ENCODE measurements at regions not wholly inside any gene's neighbourhood (a gene's known extent, or its start where the extent isn't known, plus 50 kb on each side); places are given as distances from the start of the nearest gene placed in this dataset.
"Not testable (repeated sequence)": the region's sequence is repeated elsewhere in the genome, so short reads cannot be mapped to it uniquely, and the experiment has no call there.

DNA sequence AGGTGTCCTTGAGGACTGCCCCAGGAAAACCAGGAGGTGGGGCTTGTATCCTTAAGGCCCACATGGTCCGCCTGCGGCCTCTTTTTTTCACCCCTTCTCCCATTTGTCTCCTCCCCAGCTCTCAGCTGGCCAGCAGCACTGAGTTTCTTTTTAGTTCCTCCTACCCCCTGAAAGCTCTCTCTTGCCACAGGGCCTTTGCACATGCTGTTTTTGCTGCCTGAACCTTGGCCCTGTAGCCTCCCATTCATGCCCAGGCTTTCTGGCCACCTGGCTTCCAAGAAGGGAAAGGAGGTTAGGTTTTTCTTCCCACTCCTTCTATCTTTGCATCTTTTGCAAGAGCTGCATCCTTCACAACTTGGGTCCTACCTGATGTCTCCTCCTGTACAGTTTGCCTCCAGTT is 358.1 kb downstream of the VRK1 start:
- DNase-seq, result no peak

GRCh38 chr14:97155814-97156213 is 358.6 kb downstream of the VRK1 start:
- DNase-seq, result no peak

GRCh38 chr14:97156705-97157104 is 359.5 kb downstream of the VRK1 start:
- DNase-seq, result no peak

GRCh38 chr14:97158102-97158501 is 360.9 kb downstream of the VRK1 start:
- no peak for DNase-seq

GRCh38 chr14:97159124-97159523 is 361.9 kb downstream of the VRK1 start:
- no peak for DNase-seq

GRCh38 chr14:97162621-97163020 is 365.4 kb downstream of the VRK1 start:
- no peak for DNase-seq

GRCh38 chr14:97164021-97164420 is 366.8 kb downstream of the VRK1 start:
- DNase-seq, result peak; percentile 8

DNA sequence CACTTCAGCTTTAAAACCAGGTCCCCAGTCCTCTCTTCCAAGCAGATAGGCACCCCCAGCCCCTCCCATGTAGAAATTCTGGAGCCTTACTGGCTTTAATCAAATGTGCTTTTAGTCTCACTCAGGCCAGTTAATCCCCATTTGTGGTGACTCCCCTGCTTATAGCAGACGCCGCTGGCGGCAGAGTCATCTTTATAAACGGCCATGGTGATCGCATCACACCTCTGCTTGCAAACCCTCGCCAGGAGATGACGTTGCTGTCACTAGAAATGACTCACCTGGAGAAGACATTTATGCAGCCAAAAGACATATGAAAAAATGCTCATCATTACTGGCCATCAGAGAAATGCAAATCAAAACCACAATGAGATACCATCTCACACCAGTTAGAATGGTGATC is 369.3 kb downstream of the VRK1 start:
- no peak for DNase-seq

GRCh38 chr14:97167577-97167976 is 370.4 kb downstream of the VRK1 start:
- DNase-seq, result not testable (repeated sequence)

- DNase-seq, result no peak
Observed at GRCh38 chr14:97172644-97173043, 375.5 kb downstream of the VRK1 start.

DNA sequence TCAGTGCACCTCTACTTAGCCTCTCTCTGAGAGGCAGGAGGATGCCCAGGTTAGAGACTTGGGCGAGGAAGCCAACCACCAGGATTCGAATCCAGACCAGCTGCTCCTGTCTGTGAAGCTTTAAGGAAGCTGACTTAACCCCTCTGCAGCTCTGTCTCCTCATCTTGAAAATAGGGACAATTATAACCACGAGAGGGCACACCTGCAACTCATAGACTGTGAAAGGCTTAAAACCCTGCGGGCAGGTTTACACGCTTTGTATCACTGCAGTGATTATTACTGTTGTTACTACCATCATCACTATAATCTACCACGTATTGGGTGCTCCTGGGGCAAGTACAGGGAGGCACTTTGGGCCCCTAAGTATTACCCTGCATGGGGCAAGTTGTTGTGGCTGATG is 379.8 kb downstream of the VRK1 start:
- DNase-seq, result peak; percentile 22

GRCh38 chr14:97177635-97178034 is 380.5 kb downstream of the VRK1 start:
- DNase-seq, result no peak

DNA sequence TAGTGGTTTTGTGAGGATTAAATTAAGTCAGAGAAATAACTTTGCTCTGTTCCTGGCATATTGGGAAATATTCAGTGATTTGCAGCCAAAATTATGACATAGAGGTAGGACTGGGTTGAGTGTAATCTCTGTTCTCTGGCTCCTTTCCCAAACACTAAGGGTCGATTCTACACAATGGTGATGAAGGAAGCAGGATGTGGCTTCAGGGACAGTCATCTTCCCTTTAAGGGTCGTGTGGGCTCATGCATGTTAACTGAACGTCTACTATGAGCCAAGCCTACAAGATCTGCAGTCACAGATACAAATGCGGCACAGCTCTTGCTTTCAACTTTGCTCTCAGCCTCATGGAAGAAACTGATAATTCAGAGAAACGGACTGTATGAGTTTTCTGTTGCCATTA is 381.6 kb downstream of the VRK1 start:
- DNase-seq, result no peak

DNA sequence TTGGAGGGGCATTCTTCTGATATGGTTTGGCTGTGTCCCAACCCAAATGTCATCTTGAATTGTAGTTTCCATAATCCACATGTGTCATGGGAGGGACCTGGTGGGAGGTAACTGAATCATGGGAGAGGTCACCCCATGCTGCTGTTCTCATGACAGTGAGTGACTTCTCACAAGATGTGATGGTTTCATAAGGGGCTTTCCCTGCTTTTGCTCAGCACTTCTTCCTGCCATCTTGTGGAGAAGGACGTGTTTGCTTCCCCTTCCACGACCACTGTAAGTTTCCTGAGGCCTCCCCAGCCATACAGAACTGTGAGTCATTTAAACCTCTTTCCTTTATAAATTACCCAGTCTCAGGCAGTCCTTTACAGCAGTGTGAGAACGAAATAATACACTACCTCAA is 382.4 kb downstream of the VRK1 start:
- no peak for DNase-seq

DNA sequence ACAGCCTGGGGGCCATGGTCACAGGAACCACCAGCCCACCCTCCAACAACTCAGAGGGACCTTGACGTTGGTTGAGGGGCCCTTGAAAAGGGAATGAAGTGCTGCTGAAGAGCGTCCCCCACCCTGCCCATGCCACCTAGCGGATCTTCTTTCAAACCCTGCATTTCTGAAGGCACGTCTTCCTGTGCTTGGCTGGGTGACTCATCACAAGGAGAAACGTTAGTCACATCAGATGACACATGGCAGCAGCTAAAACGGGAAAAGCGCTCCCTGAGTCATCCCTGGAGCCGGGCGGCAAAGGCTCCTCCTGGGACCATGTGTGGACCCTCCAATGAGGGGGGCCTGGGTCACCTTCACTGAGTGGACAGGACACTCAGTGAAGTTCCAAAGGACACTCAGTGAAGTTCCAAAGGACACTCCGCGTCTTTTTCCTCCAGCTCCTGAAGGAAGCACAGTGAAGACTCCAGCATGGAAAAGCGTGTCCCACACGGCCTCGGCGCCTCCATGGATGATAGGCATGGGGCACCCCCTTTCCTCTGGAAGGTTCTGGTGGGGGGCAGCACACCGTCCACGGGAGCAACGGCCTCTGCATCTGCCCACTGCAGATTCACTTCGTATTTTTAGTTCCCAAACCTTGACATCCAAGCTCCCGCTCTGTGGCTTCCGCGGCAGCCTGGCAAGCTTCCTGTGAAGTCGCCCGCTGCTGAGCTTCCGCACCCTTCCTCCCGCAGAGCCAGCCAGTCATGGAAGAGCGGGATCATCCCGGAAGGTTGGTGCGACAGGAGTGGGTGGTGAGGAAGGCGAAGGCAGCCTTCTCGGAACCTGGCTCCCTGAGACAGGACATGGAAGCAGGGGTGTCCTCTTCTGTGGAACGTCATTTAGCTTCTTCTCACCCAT is 383.4 kb downstream of the VRK1 start:
- DNase-seq, result no peak

- DNase-seq, result peak; percentile 43
Observed at GRCh38 chr14:97185186-97185585, 388.0 kb downstream of the VRK1 start.

DNA sequence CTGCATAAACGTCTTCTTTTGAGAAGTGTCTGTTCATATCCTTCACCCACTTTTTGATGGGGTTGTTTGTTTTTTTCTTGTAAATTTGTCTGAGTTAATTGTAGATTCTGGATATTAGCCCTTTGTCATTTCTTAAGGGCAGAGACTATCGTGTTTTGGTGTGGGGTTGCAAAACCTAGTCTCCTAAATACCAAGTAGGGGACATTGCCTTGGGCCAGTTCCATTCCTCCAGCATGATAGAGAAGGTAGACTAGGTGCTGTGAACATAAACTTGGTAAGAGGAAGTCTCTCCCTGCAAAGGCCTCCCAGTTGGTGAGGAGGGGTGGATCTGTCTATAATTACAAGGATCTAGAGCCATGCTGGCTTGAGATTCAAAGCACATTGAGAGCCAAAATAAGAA is 390.7 kb downstream of the VRK1 start:
- no peak for DNase-seq

GRCh38 chr14:97196336-97196735 is 399.2 kb downstream of the VRK1 start:
- DNase-seq, result no peak

GRCh38 chr14:97198813-97199212 is 401.6 kb downstream of the VRK1 start:
- DNase-seq, result no peak

DNA sequence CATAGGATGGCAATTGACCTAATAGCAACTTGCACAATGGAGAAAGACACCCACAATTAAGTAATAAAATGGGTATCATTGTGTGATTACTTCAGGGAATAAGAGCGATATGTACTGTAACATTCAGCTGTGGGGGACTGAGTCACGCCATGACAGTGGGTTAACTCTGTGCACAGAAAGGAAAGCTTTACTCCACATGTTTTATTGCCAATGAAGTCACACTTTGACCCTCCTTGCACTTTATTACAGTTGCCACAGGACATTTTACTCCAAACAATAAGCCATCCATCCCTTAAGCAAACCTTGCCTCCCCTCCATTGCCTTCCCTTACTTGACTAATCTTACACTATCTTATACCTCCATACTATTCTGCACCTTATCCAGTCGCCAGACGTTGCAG is 403.1 kb downstream of the VRK1 start:
- DNase-seq, result no peak

GRCh38 chr14:97206916-97207315 is 409.7 kb downstream of the VRK1 start:
- no peak for DNase-seq

GRCh38 chr14:97210202-97210601 is 413.0 kb downstream of the VRK1 start:
- DNase-seq, result no peak

DNA sequence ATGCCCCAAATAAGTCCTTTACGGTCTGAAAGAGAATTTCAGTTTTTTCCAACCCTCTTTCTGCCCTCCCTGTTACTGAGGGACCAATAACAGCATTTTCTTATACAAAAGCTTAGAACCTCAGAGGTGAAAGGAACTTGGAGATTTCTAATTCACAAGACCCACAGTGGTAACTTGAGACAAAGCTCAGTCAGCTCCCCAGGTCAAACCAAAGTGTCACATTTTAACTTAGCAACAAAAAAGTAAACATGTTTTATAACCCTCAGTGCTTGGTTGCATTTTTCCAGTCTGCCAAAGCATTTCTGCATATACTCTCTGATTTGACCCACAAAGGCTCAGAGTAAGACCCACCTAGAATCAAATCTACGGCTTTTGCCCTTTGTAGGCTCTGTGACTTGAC is 415.2 kb downstream of the VRK1 start:
- DNase-seq, result no peak

DNA sequence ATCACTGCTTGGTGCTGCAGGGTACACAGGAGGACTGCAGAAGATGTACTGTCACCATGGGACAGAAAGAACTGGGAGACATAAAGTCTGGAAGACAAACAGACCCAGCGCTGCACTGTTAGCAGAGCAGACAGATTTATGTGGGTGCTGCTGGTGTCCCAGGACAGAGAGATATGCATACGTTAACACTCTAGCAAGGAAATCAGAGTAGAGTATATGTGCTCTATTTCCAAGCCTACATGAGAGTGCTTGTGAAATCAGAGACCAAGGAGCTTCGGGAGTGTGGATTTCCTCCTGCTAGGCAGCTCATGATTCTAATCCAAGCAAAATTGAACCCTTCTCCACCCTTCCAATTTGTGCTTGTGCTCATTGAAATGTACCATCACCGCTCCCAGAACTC is 416.5 kb downstream of the VRK1 start:
- no peak for DNase-seq
